Fibroblast of peridontal ligament (primary cell): ENCODE measurements at regions not wholly inside any gene's neighbourhood (a gene's known extent, or its start where the extent isn't known, plus 50 kb on each side); places are given as distances from the start of the nearest gene placed in this dataset.
A peak's percentile ranks its signal among the peaks of the same experiment; 100 is the strongest.
"Not testable (repeated sequence)": the region's sequence is repeated elsewhere in the genome, so short reads cannot be mapped to it uniquely, and the experiment has no call there.

Source experiments
- DNase-seq: peaks from one replicate; pipeline ENCODE4 v3.0.0-alpha.2; 2010; ENCODE audit errors: extremely low read depth

GRCh38 chr15:70526221-70526973 is 237.0 kb downstream of the UACA start:
- DNase-seq: peak; percentile 75

- DNase-seq: no peak
Observed at GRCh38 chr15:70525551-70525950, 237.8 kb downstream of the UACA start.

GRCh38 chr15:70524470-70524869 is 238.9 kb downstream of the UACA start:
- DNase-seq: no peak

DNA sequence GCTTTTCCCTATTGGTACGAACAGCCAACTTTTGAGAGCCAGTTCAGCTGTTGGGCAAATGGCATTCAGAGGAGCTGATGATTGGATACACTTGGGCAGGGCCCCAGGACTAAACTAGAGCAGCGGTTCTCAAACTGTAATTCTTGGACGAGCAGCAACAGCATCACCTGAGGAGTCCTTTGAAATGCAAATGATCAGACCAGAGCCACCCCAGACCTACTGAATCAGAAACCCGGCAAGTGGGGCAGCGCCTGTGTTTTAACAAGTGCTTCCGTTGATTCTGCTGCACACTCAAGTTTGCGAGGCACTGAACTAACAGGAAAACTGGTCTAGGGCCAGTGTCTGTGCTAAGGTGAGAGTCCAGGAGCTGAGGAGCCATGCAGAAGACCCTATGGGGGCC is 239.7 kb downstream of the UACA start:
- no peak for DNase-seq

DNA sequence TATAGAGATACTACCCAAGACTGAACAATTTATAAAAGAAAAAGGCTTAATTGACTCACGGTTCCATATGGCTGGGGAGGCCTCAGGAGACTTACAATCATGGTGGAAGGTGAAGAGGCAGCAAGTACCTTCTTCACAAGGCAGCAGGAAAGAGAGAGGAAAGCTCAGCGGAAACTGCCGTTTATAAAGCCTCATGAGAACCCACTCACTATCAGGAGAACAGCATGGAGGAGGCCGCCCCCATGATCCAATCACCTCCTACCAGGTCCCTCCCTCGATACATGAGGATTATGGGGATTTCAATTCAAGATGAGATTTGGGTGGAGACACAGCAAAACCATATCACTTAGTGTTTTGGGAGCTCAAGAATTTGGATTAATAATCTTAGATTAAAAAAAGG is 240.2 kb downstream of the UACA start:
- DNase-seq: no peak

GRCh38 chr15:70522323-70522966 is 240.9 kb downstream of the UACA start:
- no peak for DNase-seq

DNA sequence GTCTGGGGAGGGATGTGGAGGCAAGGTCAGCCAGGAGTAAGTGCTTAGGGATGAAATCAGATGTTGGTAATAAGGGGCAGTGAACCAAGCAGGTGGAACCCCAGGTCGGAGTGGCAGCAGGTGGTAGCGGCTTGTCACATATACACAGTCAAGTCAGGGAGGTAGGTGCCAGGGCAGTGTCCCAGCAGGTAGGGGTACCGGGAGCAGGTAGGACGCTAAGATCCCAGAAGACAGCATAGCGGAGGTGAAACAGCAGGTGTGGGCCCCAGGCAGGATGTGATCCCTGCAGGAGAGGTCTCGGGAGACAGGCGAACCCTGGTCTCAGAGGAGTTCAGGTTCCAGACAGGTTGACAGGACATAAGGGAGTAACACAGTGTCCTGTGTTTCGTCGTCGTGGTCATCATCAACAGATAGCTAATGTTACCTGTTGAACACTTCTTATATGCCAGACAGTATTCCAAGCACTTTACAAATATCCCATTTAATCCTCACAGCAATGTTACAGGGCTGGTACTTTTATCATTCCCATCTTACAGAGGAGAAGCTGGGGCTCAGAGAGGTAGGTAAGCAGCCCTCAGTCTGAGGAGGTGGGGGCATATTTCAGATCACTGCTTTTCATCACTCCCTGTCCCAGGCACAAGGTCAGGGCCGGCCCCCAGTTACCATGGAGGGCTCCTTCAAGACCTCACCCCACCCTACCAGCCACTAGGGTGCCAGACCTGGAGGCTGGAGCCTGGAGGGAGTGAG is 241.6 kb downstream of the UACA start:
- DNase-seq: no peak

GRCh38 chr15:70519616-70520015 is 243.7 kb downstream of the UACA start:
- no peak for DNase-seq

- DNase-seq: no peak
Observed at GRCh38 chr15:70519004-70519365, 244.4 kb downstream of the UACA start.

DNA sequence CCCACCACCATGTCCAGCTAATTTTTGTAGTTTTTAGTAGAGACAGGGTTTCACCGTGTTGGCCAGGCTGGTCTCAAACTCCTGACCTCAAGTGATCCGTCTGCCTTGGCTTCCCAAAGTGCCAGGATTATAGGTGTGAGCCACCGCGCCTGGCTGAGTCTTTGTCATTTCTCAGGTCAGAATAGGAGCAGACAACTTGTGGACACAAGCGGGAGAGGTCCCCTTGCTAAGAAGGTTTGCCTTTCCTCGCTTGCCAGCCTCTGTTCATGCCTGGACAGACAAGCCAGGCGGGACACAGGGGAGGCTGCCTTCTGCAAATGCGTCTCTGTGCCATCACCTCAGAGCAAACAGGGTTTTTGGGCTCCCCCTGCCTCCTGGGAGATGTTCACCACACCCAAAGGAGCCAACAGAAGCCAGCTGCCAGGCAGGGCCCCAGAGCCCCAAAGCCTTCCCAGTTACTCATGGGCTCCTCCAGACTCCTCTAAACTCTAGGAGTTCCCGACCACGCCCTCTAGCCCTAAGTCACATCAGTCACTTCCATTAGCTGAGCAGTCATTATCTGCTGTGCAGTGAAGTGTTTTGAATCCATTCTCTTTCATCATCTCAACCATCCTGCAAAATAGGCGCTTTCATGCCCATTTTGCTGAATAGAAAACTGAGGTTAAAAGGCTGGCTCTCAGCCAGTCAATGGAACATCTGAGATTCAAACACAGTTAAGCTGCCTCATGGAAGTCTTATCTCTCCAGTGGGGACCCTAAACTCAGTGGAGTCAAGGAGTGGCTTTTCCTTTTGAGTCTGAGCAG is 245.0 kb downstream of the UACA start:
- DNase-seq: no peak

DNA sequence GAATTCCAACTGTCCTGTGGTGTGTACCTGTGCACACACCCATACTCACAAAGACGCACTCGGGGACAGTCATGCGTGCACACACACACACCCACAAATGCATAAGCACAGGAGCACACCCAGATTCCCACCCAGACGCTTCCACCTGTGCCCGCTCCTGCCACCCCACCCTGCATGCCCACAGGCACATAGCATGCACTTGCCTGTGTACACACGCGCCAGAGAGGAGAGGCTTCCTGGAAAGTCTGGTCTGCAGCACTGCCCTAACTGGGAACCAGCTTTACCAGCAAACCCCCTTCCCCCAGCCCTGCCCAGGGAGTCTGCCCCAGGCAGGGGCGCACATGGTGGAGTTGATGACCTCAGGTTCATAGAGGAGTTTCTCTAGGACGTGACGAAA is 246.2 kb downstream of the UACA start:
- DNase-seq: no peak

DNA sequence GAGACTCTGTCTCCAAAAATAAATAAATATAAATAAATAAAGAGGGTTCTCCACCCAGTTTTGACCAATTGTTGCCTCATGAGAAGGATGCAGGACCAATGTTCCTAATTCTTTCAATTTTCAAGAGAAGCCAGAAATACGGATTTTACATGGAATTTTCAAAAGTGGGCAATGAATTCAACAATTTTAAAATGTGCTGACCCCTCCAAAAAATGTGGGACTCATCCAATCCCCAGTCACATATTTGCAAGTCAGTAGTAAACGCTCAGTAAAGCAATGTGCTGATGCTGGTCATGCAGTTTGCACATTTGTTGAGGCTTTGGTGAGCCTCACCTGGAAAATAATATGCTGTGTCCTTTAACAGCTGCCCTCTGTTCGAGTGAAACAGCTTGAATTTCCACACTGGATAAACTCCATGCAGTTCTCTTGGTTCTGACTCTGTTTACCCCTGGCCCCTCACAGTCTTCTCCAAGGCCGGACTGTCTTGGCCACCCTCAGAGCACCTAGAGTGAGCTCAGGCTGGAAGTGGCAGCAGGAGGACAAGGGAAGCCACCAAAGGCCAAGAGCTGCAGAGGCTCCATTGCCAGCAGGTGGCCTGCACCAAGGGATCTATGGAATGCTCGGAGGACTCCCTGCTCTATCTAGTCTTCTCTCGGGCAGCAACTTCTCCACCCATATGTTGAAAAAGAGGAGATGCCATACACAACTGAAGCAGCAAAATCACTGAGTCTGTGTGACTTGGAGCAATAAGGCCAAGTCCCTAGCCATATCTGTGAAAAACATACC is 246.8 kb downstream of the UACA start:
- DNase-seq: no peak

GRCh38 chr15:70514251-70514650 is 249.1 kb downstream of the UACA start:
- DNase-seq: no peak

- DNase-seq: no peak
Observed at GRCh38 chr15:70513819-70514218, 249.5 kb downstream of the UACA start.

DNA sequence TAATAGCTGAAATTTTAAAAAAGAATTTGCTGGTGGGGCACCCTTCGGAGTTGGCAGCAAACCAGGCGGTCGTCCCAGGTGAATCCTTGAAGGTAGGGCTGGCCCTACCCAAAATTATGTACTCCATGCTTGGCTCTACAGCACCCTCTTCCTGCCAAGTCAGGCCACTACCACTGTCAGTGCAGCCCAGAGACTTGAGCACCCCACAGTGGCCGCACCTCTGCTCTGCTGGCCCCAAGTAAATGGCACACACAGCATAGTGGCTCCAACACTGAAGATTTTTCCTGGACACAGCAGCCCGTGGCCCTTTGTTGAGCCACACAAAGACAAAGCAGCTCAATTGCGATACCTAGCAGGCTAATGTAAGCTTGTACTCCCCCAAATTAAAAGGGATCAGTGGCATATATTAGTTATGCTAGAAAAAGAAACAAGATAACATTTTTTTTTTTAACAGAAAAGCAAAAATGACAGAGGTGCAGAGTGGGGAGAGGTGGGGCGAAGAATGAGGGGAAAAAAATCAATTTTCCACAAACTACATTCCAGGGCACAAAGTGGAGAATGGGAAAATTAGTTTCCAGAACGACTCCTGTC is 250.5 kb downstream of the UACA start:
- no peak for DNase-seq

DNA sequence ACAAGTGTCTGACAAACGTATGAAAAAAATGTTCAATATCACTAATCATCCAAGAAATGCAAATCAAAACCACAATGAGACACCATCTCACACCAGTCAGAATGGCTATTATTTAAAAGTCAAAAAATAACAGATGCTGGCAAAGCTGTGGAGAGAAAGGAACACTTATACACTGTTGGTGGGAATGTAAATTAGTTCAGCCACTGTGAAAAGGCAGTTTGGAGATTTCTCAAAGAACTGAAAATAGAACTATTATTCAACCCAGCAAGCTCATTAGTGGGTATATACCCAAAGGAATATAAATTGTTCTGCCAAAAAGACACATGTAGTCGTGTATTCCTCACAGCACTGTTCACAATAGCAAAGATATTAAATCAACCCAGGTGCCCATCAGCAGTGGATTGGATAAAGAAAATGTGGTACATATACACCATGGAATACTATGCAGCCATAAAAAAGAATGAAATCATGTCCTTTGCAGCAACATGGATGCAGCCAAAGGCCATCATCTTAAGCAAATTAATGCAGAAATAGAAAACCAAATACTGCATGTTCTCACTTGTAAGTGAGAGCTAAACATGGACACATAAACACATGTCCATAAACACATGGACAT is 251.3 kb downstream of the UACA start:
- not testable (repeated sequence) for DNase-seq

GRCh38 chr15:70510433-70510832 is 252.9 kb downstream of the UACA start:
- DNase-seq: no peak

GRCh38 chr15:70509731-70510143 is 253.6 kb downstream of the UACA start:
- DNase-seq: no peak

DNA sequence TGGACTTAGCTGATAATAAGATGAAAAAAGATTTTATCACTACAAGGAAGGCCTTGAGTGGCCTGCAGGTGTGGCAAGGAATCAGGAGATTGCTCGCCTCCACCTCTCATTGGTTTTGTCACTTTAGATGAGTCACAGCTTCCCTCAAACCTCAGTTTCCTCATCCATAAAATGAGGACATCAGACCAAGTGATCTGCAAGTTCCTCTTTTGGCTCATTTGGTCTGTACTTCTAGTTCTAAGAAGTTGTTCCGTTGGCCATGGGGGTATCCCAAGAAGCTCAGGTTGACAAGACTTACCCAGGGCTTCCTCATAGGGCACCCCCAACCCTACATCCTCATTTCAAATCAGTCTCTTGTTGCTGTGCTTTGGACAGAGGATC is 254.1 kb downstream of the UACA start:
- DNase-seq: no peak

DNA sequence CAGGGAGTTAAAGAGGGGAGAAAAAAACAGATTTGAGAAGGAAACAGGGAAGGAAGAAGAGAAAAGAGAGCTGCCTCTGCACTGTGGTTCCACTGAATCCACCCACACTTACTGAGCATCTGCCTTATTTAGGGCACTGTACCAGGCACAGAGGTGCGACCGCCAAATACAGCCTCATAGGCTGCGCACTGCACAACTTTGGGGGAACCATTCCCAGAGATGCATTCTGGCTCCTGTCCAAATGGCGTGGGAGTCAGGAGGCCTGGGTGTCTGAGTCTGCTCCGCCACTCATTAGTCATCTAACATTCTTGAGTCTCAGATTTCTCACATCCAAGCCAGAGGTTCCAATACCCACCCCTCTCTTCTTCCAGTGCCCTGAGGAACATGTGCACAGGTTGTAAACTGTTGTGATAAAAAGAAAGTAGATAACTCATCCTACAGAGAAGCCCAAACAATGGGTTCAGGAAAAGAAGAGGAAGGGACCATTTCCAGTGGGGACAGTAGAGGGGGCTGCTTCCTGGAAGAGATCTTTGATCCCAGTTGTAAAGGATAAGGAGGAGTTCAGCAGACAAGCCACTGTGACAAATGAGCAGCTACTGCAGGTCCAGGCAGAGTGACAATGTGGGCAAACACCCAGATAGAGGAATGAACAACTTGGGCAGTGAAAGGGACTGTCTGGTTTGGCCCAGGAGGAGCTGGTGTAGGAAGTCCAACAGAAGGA is 254.6 kb downstream of the UACA start:
- DNase-seq: peak; percentile 79
